ENCODE measurements at regions not wholly inside any gene's neighbourhood (a gene's known extent, or its start where the extent isn't known, plus 50 kb on each side); places are given as distances from the start of the nearest gene placed in this dataset.

DNA sequence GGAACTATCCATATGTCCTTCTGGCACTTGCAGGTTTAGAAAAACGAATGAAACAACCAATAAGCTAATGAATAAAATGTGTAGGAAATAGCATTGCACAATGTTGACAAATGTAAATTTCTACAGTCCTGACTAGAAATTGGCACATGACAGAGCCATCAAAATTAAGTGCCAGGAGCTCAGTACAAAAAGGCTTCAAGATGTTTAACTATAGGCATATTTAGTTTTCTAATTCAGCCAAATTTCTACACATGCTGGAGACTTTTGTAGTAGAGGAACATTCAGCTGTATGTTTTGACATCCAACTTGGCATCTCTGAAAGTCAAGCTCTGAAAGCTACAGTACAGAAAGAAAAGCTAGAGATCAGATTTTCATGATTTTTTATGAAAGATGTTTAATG lies 1999.4 kb upstream of the AGA start:
- DNase-seq (ENCODE audit: low read depth) = no peak

DNA sequence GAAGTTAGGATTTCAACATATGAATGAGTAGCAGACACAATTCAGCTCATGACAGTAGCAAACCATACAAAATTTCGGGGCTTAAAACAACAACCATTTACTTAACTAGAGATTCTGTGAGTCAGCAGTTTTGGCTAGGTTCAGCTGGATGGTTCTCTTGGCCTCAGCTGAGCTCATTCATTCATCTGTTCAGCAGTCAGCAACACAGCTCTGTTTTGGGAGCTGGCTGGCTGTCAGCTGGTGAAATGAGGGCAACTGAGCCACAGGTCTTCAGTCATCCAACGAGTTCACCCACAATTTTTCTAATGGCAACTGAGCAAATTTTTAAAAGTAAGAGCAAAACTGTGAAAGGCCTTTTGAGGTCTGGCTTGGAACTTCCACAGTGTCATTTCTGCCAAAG lies 2005.1 kb upstream of the AGA start:
- no peak for DNase-seq (ENCODE audit: low read depth)

GRCh38 chr4:179465131-179465797 lies 2023.0 kb upstream of the AGA start:
- DNase-seq (ENCODE audit: low read depth) = no peak

GRCh38 chr4:179467878-179468277 lies 2025.6 kb upstream of the AGA start:
- no peak for DNase-seq (ENCODE audit: low read depth)

DNA sequence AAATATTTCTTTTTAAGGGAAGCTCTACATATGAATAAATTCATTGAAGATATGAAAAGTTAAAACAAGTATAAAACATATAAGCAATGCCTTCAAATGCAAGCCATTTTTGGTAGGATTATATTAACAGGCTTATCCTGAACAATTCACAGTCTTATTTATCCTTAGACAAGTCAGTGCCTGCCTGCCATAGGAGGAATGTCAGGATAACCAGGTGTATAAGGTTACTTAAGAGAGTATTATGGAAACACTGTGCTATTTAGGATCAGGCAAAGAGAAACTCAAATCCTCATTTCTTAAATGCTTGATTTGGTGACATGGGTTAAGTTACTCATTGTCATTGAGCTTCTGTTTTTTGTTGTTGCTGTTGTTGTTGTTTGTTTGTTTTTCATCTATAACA lies 2029.9 kb upstream of the AGA start:
- no peak for DNase-seq (ENCODE audit: low read depth)

DNA sequence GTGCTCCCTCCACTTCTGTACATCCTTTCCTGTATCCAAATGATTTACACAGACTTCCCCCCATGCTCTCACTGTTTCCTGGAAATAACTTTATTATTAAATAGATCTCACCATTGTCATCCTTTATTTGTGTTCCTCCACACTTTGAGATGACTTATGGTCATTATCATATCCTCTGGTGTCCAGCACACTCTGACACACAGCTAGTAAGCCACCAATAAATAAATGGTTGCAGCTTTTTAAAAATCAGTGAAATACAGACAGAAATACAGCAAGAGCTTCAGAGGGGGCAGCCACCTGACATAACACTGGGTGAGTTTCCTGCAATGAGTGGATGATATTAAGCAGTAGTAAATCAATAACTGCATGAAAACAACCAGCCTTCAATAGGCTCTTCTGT lies 2036.4 kb upstream of the AGA start:
- DNase-seq (ENCODE audit: low read depth) = no peak

GRCh38 chr4:179485781-179486180 lies 2043.5 kb upstream of the AGA start:
- DNase-seq (ENCODE audit: low read depth) = no peak

- DNase-seq (ENCODE audit: low read depth) = no peak
Observed at GRCh38 chr4:179486570-179487335, 2044.5 kb upstream of the AGA start.

DNA sequence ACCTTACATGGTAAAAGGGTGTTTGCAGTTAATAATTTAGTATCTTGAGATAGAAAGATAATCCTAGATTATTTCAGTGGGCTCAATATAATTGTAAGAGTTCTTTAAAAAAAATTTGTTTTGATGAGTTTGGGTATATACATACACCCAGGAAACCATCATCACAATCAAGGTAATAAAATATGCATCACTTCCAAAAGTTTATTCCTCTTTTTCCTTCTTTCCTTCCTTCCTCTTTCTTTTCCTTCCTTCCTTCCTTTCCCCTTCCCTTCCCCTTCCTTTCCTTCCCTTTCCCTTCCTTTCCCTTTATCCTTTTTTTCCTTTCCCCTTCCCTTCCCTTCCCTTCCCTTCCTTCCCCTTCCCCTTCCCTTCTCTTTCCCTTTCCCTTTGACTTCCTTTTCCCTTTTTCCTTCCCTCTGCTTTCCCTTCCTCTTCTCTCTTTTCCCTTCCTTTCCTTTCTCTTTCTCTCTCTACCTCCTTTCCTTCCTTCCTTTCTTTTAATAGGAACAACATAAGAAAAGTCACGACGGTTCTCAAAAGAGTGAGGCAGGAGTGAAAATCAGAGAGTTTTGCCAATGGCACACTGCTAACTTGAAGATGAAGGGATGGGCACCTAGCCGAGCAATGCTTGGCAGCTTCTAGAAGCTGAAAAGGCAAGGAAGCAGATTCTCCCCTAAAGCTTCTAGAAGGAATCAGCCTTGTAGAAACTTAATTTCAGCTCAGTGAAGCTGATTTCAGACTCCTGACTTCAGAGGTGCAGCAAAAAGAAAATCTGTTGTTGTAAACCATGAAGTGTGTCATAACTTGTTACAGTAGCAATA lies 2050.2 kb upstream of the AGA start:
- no peak for DNase-seq (ENCODE audit: low read depth)

DNA sequence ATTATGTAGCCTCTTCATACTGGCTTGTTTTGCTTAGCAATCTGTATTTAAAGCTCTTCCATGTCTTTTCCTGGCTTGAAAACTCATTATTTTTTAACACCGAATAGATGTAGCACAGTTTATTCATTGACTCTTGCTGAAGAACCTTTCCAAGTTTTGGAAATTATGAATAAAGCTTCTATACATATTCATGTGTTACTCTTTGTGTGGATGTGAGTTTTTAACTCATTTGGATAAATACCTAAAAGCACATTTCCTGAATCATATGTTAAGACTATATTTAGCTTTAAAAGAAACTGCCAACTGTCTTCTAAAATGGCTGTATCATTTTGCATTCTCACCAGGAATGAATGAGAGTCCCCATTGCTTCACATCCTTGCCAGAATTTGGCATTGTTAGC lies 2061.7 kb upstream of the AGA start:
- no peak for DNase-seq (ENCODE audit: low read depth)

DNA sequence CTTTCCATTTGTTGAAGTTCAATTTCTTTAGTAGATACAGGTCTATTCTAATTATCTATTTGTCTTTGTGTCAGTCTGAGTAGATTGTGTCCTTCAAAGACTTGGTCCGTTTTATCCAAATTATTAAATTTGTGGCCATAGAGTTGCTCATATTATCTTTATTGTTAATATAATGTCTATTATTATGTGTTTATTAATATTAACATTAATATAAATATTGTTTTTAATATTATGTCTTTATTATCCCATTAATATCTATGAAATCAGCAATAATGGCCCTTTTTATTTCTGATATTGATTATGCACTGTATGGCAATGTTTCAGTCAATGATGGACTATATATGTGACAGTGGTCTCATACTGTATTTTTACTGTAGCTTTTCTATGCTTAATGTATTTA lies 2067.3 kb upstream of the AGA start:
- DNase-seq (ENCODE audit: low read depth) = no peak

DNA sequence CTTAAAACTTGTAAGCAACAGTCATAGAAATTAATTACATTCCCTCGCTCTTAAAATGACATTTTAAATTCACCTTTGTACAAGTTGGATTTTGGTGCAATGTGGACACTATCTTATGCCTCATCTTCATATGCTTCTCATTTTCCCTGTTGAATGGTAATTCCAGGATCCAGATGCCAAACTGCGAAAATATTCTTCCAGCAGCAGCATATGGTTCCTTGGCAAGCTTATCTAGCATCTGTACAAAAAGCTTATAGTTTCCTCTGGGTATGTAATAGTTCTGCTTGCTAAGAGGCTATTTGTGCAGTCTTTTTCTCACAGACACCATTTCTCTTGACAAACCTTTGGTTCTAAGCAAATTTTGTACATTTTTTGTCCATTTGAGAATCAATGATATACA lies 2079.7 kb upstream of the AGA start:
- DNase-seq (ENCODE audit: low read depth) = no peak

GRCh38 chr4:179530958-179531357 lies 2088.7 kb upstream of the AGA start:
- DNase-seq (ENCODE audit: low read depth) = no peak

GRCh38 chr4:179536694-179537093 lies 2094.5 kb upstream of the AGA start:
- DNase-seq (ENCODE audit: low read depth) = no peak

DNA sequence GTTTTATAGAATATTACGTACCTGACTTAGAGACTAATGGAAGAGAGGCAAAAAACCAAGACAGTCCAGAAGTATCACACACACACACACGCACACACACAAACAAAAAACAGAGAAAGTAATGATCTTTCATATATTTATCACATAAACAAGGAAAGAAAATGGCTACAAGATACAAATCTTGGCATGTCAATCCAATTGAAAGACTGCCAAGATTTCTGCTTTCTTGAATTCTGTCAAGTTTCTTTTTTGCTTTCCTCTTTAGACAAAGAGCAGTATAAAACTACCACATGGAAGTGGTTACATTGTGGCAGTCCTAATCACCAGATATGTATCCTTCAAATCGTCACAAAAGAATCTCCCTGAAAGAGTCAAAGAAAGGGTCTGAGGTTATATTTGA lies 2097.4 kb upstream of the AGA start:
- no peak for DNase-seq (ENCODE audit: low read depth)

DNA sequence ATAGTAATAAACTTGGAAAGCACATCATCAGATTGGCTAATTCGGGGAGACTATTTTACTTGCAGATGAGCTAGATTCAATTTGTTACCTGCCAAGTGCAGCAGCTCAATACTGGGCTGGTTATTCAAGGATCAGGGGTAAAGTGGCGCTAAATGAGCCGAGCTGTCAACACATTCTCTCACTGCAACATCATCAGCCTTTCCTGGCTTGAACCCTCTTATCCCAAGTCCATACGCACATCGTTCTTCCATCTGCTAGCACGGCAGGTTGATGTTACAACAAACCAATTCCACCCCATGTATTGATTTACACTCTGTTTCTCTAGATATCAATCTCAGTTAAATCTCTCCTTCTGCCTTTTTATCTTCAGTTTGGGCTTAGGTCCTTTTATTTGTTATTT lies 2101.5 kb upstream of the AGA start:
- no peak for DNase-seq (ENCODE audit: low read depth)

GRCh38 chr4:179544496-179544895 lies 2102.3 kb upstream of the AGA start:
- no peak for DNase-seq (ENCODE audit: low read depth)

DNA sequence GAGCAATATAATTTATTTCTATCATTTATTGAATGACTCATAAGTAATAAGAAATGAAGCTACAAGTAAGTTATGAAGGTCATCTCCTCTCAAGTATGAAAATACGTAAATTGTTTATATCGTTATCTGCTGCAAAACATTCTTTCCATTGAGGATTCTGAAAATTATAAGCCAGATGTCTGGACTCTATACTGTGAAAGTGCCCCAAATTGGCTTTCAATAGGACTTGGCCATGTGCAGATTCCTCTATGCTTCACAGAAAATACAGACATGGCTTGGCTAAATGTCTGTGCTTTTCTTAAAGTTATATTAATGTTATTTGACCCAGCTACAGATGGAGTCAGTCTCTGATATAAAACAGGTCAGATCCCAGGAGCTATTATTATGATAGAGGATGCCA lies 2109.9 kb upstream of the AGA start:
- DNase-seq (ENCODE audit: low read depth) = no peak

- no peak for DNase-seq (ENCODE audit: low read depth)
Observed at GRCh38 chr4:179563741-179564140, 2121.5 kb upstream of the AGA start.

DNA sequence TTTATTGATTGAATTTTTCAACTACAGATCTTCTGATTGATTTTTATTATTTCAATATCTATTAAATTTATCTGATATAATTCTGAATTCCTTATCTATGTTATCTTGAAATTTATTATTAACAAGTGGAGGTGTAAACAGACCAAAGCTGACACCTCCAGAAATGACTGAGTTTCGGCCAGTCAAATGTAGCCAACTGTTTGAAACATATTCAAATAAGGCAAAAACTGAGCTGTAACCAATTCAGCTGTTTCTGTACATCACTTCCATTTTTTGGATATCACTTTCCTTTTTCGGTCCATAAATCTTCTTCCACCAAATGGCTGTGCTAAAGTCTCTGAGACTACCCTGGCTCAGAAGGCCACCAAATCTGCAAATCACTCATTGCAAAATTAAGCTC lies 2127.3 kb upstream of the AGA start:
- DNase-seq (ENCODE audit: low read depth) = no peak

GRCh38 chr4:179582164-179582905 lies 2140.1 kb upstream of the AGA start:
- no peak for DNase-seq (ENCODE audit: low read depth)

DNA sequence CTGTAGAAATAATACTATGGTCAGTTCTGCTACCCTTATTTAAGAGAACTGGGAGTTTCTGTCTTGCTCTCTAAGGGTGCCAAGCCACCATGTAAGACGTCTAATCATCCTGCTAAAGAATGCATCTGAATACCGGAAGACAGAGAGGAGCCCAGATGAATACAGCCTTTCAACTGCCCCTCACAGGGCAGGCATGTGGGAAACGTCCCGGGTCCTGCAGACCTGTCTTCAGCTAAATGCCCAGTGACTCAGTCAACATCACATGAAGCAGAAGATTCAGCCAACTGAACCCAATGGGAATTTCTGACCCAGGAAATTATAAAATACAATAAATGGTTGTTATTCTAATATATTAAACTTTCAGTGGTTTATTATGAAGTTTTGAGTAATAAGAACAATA lies 2141.0 kb upstream of the AGA start:
- no peak for DNase-seq (ENCODE audit: low read depth)

Measured in activated T-cell treated with anti-CD3 and anti-CD28 coated beads for 24 hours (primary cell).